ENCODE measurements at regions not wholly inside any gene's neighbourhood (a gene's known extent, or its start where the extent isn't known, plus 50 kb on each side); places are given as distances from the start of the nearest gene placed in this dataset.

GRCh38 chr6:14972379-14973067 lies 273.3 kb upstream of the JARID2 start:
- DNase-seq (ENCODE audit: low read depth), result no peak

- no peak for DNase-seq (ENCODE audit: low read depth)
Observed at GRCh38 chr6:14974372-14974771, 271.5 kb upstream of the JARID2 start.

GRCh38 chr6:14974792-14975470 lies 270.9 kb upstream of the JARID2 start:
- no peak for DNase-seq (ENCODE audit: low read depth)

DNA sequence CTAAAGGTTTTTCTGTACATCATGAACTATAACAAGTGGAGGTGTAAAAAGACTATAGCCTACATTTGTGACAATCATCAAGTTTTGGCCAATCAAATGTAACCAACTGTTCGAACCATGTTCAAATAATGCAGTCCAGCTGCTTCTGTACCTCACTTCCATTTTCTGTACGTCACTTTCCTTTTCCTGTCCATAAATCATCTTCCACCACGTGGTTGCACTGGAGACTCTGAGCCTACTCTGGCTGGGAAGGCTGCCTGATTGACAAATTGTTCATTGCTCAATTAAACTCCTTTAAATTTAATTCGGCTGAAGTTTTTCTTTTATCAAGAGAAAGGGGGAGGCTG lies 270.4 kb upstream of the JARID2 start:
- no peak for DNase-seq (ENCODE audit: low read depth)

GRCh38 chr6:14977747-14978382 lies 268.0 kb upstream of the JARID2 start:
- no peak for DNase-seq (ENCODE audit: low read depth)

DNA sequence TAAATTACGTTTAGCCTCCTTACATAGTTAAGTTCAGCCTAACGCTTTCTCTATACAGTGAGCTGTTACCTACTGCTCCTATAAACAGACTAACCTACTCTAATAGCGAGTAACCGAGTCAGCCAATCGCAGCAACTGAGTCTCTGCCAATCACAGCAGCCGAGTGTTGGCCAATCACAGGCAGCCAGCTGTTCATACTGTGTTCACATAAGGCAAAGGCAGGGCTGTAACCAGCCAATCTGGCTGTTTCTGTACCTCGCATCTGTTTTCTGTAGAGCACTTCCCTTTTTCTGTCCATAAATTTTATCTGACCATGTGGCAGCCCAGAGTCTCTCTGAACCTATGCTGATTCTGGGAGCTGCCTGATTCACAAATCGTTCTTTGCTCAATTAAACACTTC lies 263.9 kb upstream of the JARID2 start:
- DNase-seq (ENCODE audit: low read depth), result no peak

DNA sequence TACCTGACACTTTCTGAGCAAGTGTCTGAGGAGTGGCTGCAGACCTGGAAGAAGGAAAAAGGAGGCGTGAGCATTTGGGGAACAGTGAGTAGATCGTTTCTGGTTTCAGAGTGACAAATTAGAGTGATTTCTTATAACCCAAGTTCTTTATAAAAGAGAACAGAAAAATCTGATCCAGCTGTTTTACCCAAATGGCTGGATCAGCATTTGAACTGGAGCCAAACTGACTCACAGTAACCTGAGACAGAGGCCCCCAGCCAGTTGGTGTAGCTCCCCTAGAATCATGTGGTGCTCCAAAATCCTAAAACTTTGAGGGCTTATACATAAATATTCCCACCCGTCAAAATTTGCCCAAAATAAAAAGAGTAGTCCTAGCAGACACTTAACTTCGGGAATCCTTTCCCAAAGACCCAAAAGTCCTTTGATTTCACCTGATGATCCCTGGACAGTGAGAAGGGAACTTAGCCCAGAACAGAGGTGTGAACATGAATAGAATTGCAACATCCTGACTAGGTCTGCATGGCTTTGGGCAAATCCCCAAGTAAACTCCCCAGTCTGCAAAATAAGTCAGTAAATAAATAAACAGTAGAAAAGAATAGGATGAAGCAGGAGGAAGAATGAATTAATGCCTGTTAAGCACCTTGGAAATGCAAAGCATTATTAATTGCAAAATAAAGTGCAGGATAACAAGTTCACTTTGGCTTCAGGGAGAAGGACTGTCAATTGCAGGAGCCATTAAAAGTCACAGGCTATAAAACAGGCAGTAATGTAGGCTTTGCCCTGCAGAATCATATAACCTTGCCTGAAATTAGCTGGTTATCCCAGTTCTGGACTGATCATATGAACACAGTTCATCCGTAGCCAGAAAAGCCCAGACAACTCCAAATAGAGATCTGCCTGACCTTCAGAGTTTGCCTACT lies 262.0 kb upstream of the JARID2 start:
- no peak for DNase-seq (ENCODE audit: low read depth)

DNA sequence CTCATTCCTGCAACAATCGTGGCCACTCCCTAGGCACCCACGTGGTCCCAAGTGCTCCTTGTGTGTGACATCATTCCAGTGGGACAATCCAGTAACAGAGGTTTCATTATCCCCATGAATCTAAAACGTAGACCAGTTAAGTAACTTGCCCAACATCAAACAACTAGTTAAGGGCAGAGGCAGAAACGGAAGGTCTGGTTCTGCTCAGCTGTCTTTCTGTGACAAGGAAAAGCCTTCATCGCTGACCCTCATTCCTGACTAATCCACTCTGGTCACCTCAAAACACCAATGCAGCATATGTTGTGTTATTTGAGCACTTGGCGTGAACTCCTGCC lies 261.4 kb upstream of the JARID2 start:
- DNase-seq (ENCODE audit: low read depth), result no peak

DNA sequence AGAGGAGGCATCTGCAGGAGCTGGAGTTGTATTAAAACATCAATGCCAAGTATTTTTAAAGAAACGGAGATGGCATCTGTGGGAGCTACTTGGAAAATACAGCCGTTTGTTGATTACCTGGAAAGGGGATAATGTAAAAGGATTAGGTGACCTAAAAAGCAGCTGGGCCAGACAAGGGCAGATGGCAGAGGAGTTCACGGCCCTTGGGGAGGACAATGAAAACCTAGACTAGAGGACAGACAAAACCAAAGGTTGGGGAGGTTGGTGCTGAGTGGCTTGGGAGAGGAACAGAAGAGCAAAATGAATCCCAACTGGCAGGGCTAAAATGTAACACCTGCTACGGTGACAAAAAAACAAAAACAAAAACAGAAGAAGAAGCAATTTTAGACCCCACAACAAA lies 260.5 kb upstream of the JARID2 start:
- DNase-seq (ENCODE audit: low read depth), result no peak

DNA sequence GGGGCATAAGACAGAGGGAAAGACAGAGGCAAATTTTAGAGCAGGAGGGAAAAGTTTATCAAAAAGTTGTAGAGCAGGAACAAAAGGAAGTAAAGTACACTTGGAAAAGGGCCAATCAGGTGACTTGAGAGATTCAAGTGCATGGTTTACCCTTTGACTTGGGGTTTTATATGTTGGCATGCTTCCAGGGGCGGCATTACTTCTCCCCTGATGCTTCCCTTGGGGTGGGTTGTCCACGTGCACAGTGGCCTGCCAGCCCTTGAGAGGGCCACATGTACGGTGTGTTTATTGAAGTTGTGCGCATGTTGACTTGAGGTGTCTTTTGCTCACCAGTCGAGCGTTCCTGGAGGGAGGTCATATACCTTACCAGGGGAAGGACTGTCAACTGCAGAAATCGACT lies 259.5 kb upstream of the JARID2 start:
- DNase-seq (ENCODE audit: low read depth), result no peak

DNA sequence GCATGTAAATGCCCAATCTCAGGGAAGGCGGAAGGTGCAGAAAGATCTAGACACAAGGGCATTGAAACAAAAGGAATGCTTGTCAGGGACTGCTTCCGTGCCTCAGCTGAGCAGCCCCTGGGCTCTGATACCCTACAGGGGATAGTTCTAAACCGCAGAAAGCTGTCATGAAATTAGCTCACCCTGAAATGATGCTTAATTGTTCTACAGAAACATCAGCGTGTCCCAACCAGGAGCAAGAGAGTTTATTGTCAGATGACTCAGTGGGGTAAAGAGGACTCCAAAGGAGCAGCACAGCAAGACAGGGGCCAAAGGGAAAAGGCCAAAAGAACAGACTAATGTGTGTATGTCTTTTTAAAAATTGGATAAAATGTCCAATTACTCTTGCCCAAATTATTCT lies 258.4 kb upstream of the JARID2 start:
- DNase-seq (ENCODE audit: low read depth), result no peak

- DNase-seq (ENCODE audit: low read depth), result no peak
Observed at GRCh38 chr6:14992382-14992781, 253.5 kb upstream of the JARID2 start.

DNA sequence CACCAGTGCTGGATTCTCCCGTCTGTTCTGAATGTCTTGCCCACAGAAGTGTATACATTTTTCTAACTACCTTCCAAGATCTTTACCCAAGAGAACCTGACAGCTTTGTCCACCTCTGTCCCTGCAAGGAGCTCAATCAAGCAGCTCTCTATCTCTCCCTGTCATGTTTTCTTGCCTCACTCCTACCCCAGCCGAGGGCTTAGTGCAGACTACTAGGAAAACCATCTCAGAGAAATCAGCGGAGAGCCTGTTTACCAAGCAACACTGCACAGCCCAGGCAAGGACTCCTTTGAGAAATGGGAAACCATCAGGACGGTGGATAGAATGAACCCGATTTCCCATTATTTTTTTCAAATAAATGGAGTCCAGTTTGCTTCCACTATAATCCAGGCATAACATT lies 250.7 kb upstream of the JARID2 start:
- DNase-seq (ENCODE audit: low read depth), result no peak

- DNase-seq (ENCODE audit: low read depth), result no peak
Observed at GRCh38 chr6:14995966-14996602, 249.8 kb upstream of the JARID2 start.

DNA sequence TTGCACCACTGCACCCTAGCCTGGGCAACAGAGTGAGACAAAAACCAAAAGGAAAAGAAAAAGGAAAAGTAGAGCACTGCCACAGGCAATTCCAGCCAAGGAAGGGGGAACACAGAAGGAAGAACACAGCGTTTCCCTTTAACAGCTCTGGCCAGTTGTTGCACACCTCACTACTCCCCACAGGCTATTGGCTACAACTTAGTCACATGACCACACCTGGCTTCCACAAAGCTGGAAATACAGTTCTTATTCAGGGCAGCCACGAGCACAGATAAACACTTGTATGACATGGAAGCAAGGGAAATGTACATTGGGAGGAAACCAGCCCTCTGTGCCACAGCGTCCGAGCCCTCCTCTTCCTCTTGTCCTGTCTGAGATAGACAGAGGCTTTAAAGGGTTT lies 249.0 kb upstream of the JARID2 start:
- no peak for DNase-seq (ENCODE audit: low read depth)

GRCh38 chr6:14997507-14997906 lies 248.4 kb upstream of the JARID2 start:
- DNase-seq (ENCODE audit: low read depth), result no peak

DNA sequence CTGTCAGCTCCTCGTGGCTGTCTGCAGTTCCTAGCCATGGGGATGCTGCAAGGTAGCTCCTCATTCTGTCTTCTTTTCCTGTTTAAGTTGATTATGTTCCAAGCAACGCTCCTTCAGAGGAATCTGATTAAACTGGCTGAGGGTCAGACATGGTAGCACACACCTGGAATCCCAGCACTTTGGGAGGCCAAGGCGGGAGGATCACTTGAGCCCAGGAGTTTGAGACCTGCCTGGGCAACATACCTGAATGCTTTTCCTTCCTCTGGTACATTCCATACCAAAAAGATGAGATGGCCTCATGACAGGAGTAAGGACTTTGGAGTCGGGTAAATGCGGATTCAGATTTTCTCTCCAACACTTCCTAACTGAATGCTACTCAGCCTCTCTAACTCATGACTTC lies 246.8 kb upstream of the JARID2 start:
- no peak for DNase-seq (ENCODE audit: low read depth)

DNA sequence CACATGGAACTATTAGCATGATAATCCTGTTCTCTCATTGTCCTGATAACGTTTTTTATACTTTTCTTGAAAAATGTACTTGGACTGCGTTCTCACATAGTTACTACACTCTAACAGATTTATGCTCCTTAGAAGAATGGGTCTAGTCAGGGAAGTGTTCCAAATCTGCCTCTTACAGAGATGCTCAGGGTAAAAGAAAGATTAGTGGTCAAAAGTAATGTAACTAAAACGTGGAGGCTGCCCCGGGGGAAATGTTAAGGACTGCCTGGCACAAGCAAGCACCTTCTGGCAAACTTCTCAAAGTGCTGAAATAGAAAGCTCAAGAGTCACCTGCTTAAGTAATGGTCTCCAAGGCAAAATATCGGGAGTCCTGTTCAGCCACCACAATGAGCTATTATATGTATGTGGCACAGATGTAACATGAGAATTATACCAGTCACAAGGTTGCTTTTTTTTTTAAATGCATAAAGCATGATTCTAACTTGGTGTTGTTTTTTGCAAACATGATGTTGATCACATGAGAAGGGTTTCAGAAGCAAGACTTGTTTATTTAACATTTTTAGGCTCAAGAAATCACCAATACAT lies 244.5 kb upstream of the JARID2 start:
- no peak for DNase-seq (ENCODE audit: low read depth)

DNA sequence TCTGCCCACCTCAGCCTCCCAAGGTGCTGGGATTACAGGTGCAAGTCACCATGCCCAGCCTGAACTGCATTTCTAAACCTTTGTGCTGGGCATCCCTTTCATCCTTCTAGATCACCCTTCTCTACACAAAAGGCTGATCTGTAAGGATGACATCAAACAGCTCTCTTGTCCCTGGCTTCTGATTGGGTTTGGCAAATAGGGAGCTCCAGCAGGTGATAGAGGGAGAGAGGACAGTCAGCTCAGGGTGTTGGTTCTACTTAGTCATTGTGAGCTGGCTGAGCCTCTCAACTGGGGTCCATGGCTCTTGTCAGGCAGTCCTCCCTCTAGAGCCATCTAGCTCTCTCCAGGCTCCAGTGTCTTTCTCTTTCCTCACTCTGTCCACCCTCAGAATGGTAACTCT lies 237.6 kb upstream of the JARID2 start:
- DNase-seq (ENCODE audit: low read depth), result no peak

DNA sequence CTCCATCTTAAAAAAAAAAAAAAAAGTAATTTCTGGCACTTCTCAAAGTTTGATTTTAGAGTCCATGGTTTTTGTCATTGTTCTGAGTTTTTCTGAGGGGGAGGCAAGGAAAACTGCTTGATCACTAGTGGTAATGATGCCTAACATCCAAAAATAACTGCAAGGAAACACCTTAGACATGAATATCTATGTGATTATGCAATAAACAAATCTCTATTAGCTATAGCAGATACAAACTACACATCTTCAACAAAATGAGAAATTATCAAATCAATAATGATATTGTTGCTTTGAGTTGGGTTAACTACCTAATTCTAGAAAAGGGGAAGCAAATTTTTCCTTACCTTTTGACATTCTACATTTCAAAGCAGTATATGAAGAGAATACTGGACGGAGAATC lies 230.9 kb upstream of the JARID2 start:
- DNase-seq (ENCODE audit: low read depth), result no peak

DNA sequence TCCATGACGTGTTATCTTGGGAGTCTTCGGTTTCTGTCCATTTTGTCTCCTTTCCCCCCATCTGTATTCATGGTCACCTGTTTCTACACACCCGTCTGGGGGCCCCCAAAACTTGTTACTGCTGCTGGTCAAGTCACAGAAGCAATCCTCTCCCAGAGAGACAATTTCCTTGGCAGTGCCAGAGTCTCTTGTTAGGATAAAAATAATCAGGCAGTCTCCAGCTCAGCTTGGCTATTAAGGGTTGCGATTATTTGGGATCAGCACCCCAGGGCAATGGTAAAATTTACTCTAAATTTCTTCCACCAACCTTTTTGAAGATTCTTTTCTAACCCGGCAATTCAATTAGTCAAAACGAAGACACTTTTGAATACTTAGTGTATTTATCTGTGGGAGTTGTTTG lies 229.1 kb upstream of the JARID2 start:
- DNase-seq (ENCODE audit: low read depth), result no peak

- DNase-seq (ENCODE audit: low read depth), result no peak
Observed at GRCh38 chr6:15017261-15017660, 228.6 kb upstream of the JARID2 start.

All from GM04504 (cell line).